ENCODE measurements at regions not wholly inside any gene's neighbourhood (a gene's known extent, or its start where the extent isn't known, plus 50 kb on each side); places are given as distances from the start of the nearest gene placed in this dataset.

GRCh38 chr2:173556816-173557215 is 202.1 kb downstream of the CDCA7 start:
- Histone ChIP-seq H3K4me3 (no peak overlapping the region), H3K9ac (ENCODE audit: insufficient read depth in 1 of 2, low read length in 2 of 2) (no peak overlapping the region), H3K4me1 (ENCODE audit: control insufficient read depth in 5 of 5, insufficient read depth in 5 of 5, low read length in 5 of 5) (peaks cover 0 to 11% (median 0%) of the 10 kb centered on the region in 5 donors), H3K9me3 (ENCODE audit: control insufficient read depth in 4 of 4, insufficient read depth in 3 of 4, low read length in 3 of 4) (no peaks in the 10 kb centered on the region), H3K27me3 (ENCODE audit: control insufficient read depth in 3 of 3, insufficient read depth in 3 of 3, low read length in 2 of 3) (no peaks in the 10 kb centered on the region), H3K36me3 (ENCODE audit: control insufficient read depth in 4 of 4, insufficient read depth in 4 of 4, low read length in 4 of 4) (no peaks in the 10 kb centered on the region), H3K27ac (ENCODE audit: low read depth in 1 of 2, low read length in 1 of 2) (no peak overlapping the region)
- no peak for DNase-seq
- ATAC-seq (ENCODE audit: insufficient read depth, low FRiP score) = no peak
- WGBS, 2 donors = 84 to 94% methylated on average over 5 of the region's 5 CpGs
- TF ChIP-seq, protein P1, sequence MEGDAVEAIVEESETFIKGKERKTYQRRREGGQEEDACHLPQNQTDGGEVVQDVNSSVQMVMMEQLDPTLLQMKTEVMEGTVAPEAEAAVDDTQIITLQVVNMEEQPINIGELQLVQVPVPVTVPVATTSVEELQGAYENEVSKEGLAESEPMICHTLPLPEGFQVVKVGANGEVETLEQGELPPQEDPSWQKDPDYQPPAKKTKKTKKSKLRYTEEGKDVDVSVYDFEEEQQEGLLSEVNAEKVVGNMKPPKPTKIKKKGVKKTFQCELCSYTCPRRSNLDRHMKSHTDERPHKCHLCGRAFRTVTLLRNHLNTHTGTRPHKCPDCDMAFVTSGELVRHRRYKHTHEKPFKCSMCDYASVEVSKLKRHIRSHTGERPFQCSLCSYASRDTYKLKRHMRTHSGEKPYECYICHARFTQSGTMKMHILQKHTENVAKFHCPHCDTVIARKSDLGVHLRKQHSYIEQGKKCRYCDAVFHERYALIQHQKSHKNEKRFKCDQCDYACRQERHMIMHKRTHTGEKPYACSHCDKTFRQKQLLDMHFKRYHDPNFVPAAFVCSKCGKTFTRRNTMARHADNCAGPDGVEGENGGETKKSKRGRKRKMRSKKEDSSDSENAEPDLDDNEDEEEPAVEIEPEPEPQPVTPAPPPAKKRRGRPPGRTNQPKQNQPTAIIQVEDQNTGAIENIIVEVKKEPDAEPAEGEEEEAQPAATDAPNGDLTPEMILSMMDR (IDR thresholded peaks at IDR 0.05; ENCODE audit: control extremely low read depth, extremely low read depth) = no peak

- no peaks in the 10 kb centered on the region for H3K9me3 ChIP-seq (ENCODE audit: control insufficient read depth in 4 of 4, insufficient read depth in 3 of 4, low read length in 3 of 4)
- H3K27ac ChIP-seq (ENCODE audit: low read depth in 1 of 2, low read length in 1 of 2) = no peak overlapping the region
- no peaks in the 10 kb centered on the region for H3K36me3 ChIP-seq (ENCODE audit: control insufficient read depth in 4 of 4, insufficient read depth in 4 of 4, low read length in 4 of 4)
- H3K4me3 ChIP-seq = no peak overlapping the region
- 92 to 93% methylated on average over 2 of the region's 2 CpGs for WGBS, 2 donors
- DNase-seq = no peak
- H3K4me1 ChIP-seq (ENCODE audit: control insufficient read depth in 5 of 5, insufficient read depth in 5 of 5, low read length in 5 of 5) = peaks cover 0 to 11% (median 0%) of the 10 kb centered on the region in 5 donors
- ATAC-seq (ENCODE audit: insufficient read depth, low FRiP score) = no peak
- TF ChIP-seq, protein P1 (IDR thresholded peaks at IDR 0.05; ENCODE audit: control extremely low read depth, extremely low read depth) = no peak
- H3K27me3 ChIP-seq (ENCODE audit: control insufficient read depth in 3 of 3, insufficient read depth in 3 of 3, low read length in 2 of 3) = no peaks in the 10 kb centered on the region
- no peak overlapping the region for H3K9ac ChIP-seq (ENCODE audit: insufficient read depth in 1 of 2, low read length in 2 of 2)
Measured at GRCh38 chr2:173557497-173557896, 202.8 kb downstream of the CDCA7 start.

GRCh38 chr2:173567493-173567892 is 212.8 kb downstream of the CDCA7 start:
- 81 to 89% methylated on average over 3 of the region's 3 CpGs for WGBS, 2 donors
- H3K27ac ChIP-seq (ENCODE audit: low read depth in 1 of 2, low read length in 1 of 2) = no peak overlapping the region
- no peaks in the 10 kb centered on the region for H3K36me3 ChIP-seq (ENCODE audit: control insufficient read depth in 4 of 4, insufficient read depth in 4 of 4, low read length in 4 of 4)
- no peak overlapping the region for H3K9ac ChIP-seq (ENCODE audit: insufficient read depth in 1 of 2, low read length in 2 of 2)
- H3K4me3 ChIP-seq = no peak overlapping the region
- ATAC-seq (ENCODE audit: insufficient read depth, low FRiP score) (no peak), DNase-seq (no peak)
- TF ChIP-seq, protein P1 (IDR thresholded peaks at IDR 0.05; ENCODE audit: control extremely low read depth, extremely low read depth) = no peak
- H3K27me3 ChIP-seq (ENCODE audit: control insufficient read depth in 3 of 3, insufficient read depth in 3 of 3, low read length in 2 of 3) = no peaks in the 10 kb centered on the region
- peaks cover 0 to 10% (median 0%) of the 10 kb centered on the region in 5 donors for H3K4me1 ChIP-seq (ENCODE audit: control insufficient read depth in 5 of 5, insufficient read depth in 5 of 5, low read length in 5 of 5)
- no peaks in the 10 kb centered on the region for H3K9me3 ChIP-seq (ENCODE audit: control insufficient read depth in 4 of 4, insufficient read depth in 3 of 4, low read length in 3 of 4)

DNA sequence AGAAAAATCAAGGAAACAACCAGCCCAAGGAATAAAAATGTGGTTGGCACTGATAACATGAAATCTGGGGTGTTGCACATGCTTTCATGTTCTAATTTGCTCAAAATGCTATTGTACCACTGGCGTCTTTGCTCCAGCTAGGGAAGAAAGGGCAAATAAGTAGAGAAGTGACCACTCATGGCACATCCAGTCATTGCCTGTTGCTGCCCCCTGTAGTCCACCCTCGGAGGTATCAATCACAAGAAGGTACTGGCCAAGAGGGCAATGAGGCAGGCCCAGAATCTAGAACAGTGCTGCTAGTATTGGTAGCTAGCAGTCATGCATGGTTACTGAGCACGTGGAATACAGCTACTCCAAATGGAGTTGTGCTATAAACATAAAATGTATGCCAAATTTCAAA is 213.4 kb downstream of the CDCA7 start:
- H3K27ac ChIP-seq (ENCODE audit: low read depth in 1 of 2, low read length in 1 of 2) = no peak overlapping the region
- H3K27me3 ChIP-seq (ENCODE audit: control insufficient read depth in 3 of 3, insufficient read depth in 3 of 3, low read length in 2 of 3) = no peaks in the 10 kb centered on the region
- WGBS, 2 donors = 57 to 69% methylated on average over 3 of the region's 3 CpGs
- TF ChIP-seq, protein P1 (IDR thresholded peaks at IDR 0.05; ENCODE audit: control extremely low read depth, extremely low read depth) = no peak
- peaks cover 0 to 10% (median 0%) of the 10 kb centered on the region in 5 donors for H3K4me1 ChIP-seq (ENCODE audit: control insufficient read depth in 5 of 5, insufficient read depth in 5 of 5, low read length in 5 of 5)
- ATAC-seq (ENCODE audit: insufficient read depth, low FRiP score) (no peak), DNase-seq (no peak)
- no peak overlapping the region for H3K4me3 ChIP-seq
- H3K9ac ChIP-seq (ENCODE audit: insufficient read depth in 1 of 2, low read length in 2 of 2) = no peak overlapping the region
- H3K9me3 ChIP-seq (ENCODE audit: control insufficient read depth in 4 of 4, insufficient read depth in 3 of 4, low read length in 3 of 4) = no peaks in the 10 kb centered on the region
- H3K36me3 ChIP-seq (ENCODE audit: control insufficient read depth in 4 of 4, insufficient read depth in 4 of 4, low read length in 4 of 4) = no peaks in the 10 kb centered on the region

Data from lung (tissue), 11 donors.